Tongue (tissue), 1 donor: ENCODE measurements at regions not wholly inside any gene's neighbourhood (a gene's known extent, or its start where the extent isn't known, plus 50 kb on each side); places are given as distances from the start of the nearest gene placed in this dataset.

Experiments used
- DNase-seq: peaks from one replicate; pipeline ENCODE4 v3.0.0-alpha.2; 2015

GRCh38 chr5:8393240-8393639, 524.3 kb downstream of the MTRR start:
- no peak for DNase-seq

GRCh38 chr5:8394965-8395364, 526.0 kb downstream of the MTRR start:
- no peak for DNase-seq

GRCh38 chr5:8396246-8396645, 527.3 kb downstream of the MTRR start:
- no peak for DNase-seq

DNA sequence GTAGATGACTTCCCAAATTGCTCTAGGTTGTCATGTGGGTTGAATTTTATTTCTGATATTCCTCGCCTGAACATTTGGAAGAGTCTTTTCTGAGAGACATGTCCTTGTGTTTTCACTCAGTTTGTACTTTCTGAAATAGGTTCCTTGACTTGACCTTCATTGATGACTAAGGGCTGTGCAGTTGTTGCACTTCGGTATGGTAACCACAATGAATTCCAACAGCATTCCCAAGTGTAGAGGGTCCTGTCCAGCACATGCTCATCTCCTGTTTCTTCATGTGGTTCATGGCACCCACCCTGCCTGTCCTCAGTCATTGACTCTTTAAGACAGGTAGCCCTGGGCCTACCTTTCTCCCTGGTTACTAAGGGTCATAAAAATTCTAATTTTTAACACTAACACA, 527.8 kb downstream of the MTRR start:
- no peak for DNase-seq

DNA sequence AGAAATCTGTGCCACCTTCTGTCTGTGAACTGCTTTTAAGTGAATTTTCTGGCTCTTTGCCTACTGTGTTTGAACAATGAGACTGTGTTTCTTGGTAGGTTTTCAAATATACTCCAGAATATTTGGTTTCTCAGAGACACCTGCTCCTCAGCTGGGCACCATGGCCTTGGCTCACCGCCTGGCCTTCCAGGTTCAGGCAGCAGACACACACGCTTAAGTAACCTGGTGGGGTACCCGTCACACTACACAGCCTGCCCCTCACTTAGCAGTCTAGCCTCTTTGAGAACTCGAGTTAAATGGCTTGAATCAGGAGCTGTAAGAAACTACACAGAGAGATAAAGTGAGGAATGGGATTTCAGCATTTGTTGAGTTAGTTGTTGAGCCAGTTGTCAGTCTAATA, 530.5 kb downstream of the MTRR start:
- no peak for DNase-seq

GRCh38 chr5:8408258-8408657, 539.3 kb downstream of the MTRR start:
- no peak for DNase-seq

DNA sequence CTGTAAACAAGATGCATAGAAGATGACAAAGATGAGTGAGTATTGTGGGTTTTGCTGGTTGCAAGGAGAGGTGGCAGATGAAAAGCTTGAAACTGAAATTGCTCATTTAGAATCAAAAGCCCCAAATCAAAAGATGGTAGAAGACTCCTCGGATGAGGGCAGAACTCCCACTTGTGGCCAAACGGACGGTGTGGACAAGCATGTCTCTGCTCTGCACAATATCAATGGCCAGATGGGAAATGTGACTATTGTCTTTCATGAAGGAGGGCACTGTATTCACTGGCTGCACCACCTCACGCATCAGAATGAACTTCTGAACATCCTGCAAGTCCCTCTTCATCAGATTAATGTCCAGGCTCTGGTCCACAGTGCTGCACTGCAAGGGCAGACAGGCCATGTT, 541.7 kb downstream of the MTRR start:
- no peak for DNase-seq

- no peak for DNase-seq
Measured at GRCh38 chr5:8413975-8414374, 545.0 kb downstream of the MTRR start.

DNA sequence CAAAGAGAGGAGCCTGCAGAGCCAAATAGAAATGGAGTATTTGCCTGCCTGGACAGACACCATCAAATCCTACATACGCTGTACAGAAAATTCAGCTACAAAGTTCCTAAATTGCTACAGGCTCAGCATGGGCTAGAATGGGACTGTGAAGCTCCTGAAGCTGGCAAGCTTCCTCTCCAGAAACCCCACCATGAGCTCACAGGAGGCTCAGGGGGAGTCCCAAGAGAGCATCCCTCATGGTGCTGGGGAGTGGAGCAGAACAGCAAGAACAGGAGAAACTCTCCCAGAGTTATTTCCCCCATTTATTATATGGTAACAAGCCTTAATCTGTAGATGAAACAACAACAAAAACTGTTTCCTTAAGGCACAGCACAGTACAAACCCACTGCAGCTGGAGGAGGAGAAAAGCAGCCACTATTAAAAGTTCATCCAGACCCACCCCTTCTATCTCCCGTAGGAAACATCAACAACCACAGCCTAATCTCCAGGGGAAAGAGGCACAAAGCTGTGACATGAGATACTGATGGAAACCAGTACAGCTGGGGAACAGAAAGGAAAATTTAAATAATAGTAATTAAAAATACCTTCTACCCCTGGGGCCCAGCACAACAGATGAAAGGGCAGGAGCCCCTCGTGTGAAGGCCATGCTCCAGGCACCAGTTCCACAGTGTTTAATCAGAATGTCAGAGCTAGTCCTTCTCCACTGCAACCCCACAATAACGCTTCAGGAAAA, 548.5 kb downstream of the MTRR start:
- DNase-seq: no peak

- DNase-seq: no peak
Measured at GRCh38 chr5:8418049-8418426, 549.1 kb downstream of the MTRR start.

- DNase-seq: no peak
Measured at GRCh38 chr5:8429778-8430758, 561.1 kb downstream of the MTRR start.

- no peak for DNase-seq
Measured at GRCh38 chr5:8434501-8434900, 565.6 kb downstream of the MTRR start.

DNA sequence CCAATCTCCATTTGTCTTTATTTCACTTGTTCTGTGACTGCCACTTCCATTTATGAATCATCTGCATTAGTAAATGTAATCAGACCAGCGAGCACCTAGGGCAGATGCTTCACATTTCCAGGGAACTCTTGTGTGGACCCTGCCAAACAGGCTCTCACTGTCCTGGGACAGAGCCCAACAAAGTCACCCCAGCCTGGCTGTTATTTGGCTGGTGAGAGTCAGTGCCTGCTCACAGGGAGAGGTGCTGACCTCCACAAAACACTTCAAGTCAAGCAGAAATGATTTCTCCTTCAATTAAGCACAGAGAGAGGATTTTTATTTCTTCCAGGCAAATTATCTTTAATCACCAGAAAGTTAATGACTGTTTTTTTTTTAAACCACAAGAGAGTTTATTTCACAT, 568.0 kb downstream of the MTRR start:
- no peak for DNase-seq

DNA sequence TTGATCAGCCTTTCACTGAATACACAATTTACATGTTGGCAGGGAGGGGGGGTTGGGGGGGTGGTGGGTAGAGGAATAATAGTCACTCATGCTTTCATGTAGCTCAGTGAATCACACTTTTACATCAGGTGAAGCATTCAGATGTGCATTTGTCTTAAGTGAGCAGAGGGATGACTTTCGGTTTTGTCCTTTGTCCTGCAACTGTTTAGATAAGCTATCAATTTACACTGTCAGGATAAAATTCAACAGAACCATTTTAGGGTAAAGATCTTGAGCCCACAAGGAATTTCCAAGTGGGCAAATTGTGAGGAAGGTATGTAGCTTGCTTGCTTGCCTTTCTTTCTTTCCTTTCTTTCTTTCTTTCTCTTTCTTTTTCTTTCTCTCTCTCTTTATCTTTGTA, 576.2 kb downstream of the MTRR start:
- DNase-seq: no peak

DNA sequence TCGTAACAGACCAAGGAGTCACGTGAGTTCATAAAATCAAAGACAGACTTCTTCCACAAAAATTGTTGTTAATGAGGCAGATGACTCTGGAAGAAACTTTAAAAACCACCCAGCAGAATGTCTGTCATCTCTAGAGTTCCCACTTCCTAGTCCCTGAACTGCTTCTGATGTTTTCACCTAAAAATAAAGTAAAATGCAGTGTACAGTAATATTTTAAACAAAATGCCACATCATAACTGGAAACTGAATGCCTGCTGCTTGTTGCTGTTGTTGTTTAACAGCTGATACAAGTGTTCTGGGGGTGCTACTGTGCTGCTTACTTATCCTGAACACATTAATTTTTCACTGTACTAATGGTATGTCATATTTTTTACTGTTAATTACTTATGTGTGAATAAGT, 577.2 kb downstream of the MTRR start:
- no peak for DNase-seq

DNA sequence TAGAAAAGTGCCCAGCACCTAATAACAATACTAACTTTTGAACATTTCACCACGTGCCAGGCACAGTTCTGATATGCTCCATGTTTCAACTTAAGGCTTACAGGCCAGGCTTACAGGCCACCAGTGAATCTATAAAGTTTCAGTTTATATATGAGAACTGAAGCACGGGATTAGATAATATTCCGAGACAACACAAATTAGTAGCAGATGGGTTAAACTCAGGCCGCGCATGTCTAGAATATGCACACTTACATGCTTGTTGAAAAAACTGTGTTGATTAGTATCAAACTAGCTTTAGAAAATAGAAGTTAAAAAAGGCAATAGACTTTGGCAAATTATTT, 587.9 kb downstream of the MTRR start:
- DNase-seq: no peak

- DNase-seq: peak; percentile 98
Measured at GRCh38 chr5:8457187-8458037, 588.5 kb downstream of the MTRR start.

DNA sequence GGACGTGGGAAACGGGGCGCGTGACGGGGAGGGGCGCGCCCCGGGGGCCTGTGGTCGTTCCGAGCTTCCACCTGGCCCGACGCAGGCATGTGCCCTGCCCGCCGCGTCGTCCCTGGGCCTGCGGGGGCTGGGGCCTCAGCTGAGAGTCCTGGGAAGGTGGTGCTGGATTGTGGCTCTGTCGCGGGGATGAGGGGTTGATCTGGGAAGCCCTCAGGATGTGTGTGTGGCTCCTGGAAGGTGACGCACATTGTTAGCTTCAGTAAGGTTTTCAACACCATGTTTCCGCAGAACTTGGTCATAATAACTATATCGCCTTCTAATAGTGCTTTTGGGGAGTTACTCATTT, 589.1 kb downstream of the MTRR start:
- DNase-seq: no peak

DNA sequence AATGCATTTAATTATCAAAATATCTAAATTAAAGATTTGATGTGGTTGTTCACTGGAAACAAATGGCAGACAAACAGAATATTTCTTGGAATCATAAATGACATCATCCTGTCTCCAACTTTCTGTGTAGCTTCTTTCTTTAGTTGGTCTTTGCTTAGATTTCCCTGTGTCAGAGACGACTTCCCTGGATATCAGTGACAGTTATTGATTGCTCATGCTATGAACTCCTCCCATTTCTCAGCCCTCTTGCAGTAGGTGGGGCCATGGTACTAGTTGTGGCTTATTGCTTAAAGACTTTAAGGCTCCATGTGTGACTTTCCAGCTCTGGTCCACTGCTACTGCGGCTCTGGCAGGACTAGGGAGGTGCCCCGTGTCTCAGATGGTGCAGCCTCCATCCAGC, 592.6 kb downstream of the MTRR start:
- DNase-seq: no peak

- no peak for DNase-seq
Measured at GRCh38 chr5:8462565-8462964, 593.6 kb downstream of the MTRR start.

DNA sequence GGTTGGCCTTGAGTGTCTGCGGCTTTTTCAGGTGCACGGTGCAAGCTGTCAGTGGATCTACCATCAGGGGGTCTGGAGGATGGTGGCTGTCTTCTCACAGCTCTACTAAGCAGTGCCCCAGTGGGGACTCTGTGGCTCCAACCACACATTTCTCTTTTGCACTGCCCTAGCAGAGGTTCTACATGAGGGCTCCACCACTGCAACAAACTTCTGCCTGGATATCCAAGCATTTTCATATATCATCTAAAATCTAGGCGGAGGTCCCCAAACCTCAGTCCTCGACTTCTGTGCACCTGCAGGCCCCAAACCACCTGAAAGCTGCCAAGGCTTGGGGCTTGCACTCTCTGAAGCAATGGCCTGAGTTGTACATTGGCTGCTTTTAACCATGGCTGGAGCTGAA, 601.5 kb downstream of the MTRR start:
- DNase-seq: no peak

DNA sequence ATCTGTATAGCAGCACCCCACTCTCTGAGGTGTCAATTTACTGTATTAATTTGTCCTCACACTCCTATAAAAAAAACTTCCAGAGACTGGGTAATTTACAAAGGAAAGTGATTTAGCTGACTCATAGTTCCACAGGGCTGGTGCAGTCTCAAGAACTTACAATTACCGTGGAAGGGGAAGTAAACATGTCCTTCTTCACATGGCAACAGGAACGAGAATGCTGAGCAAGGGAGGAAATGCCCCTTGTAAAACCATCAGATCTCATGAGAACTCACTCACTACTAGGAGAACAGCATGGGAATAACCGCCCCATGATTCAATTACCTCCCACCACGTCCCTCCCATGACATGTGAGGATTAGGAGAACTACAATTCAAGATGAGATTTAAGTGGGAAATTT, 602.6 kb downstream of the MTRR start:
- no peak for DNase-seq

- no peak for DNase-seq
Measured at GRCh38 chr5:8473016-8473415, 604.1 kb downstream of the MTRR start.
